ENCODE measurements at regions not wholly inside any gene's neighbourhood (a gene's known extent, or its start where the extent isn't known, plus 50 kb on each side); places are given as distances from the start of the nearest gene placed in this dataset.
"Not testable (repeated sequence)": the region's sequence is repeated elsewhere in the genome, so short reads cannot be mapped to it uniquely, and the experiment has no call there.

DNA sequence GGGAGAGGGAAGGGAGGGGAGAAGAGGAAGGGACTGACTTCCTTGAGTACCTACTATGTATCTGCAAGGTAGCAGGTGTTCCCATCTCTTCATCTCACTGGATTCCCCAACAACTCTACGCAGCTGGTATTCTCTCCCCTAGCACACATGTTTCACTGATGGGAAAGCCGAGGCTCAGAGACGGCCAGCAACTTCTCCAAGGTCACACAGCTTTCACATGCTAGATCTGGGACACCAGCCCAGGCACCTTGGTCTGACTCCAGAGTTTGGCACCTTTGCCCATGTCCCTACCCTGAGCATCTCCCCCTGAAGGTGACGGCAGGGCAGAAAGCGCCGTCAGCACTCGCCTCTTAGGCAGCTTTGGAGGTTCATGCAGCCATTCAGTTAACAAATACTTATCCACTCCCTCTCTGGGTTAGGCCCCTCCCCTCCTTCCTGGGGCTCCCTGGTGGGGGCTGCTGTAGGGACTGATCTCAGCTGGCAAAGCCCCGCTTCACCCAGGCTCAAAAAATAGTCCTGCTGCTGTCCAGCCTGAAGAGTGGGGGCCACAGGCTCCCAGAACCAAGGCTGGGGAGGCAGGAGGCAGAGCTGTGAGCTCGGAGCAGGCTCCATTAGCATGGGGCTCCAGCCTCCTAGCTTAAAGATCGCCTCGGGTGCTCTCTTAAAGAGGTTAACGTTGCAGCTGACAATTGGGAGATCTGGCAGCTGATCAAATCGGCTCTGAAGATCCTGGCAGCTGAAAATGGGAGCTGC, 79.4 kb downstream of the IGLL1 start:
- no peak for DNase-seq (ENCODE audit: low read depth)

DNA sequence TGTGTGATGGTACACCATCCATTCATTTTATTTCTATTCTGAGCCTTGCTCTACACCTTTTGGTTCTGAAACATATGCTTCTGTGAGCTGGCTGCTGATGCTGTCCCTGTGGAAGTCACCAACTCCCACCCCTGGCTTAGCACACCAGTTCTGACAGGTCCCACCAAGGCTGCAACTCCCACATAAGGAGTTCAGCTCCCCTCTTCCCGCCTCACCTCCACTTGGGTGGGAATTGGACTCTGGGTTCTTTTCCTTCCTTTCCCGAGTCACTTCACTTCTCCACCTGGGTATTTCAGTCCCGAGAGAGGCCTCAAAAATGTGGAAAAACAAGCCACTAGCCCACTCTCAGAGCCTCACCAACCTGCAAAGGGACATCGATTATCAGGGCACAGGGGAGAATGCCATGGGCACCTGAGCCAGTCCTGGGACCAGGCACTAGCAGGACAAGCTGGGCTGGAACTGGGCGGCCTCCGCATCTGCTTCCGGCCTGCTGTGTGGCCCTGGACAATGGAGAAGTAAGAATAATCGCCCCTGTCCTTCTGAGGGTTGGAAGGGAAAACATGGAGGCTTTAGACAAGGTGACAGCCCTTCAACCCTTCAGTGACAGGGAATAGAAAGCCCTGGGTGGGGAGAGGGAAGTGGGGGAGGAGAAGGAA, 80.1 kb downstream of the IGLL1 start:
- DNase-seq (ENCODE audit: low read depth) = no peak

DNA sequence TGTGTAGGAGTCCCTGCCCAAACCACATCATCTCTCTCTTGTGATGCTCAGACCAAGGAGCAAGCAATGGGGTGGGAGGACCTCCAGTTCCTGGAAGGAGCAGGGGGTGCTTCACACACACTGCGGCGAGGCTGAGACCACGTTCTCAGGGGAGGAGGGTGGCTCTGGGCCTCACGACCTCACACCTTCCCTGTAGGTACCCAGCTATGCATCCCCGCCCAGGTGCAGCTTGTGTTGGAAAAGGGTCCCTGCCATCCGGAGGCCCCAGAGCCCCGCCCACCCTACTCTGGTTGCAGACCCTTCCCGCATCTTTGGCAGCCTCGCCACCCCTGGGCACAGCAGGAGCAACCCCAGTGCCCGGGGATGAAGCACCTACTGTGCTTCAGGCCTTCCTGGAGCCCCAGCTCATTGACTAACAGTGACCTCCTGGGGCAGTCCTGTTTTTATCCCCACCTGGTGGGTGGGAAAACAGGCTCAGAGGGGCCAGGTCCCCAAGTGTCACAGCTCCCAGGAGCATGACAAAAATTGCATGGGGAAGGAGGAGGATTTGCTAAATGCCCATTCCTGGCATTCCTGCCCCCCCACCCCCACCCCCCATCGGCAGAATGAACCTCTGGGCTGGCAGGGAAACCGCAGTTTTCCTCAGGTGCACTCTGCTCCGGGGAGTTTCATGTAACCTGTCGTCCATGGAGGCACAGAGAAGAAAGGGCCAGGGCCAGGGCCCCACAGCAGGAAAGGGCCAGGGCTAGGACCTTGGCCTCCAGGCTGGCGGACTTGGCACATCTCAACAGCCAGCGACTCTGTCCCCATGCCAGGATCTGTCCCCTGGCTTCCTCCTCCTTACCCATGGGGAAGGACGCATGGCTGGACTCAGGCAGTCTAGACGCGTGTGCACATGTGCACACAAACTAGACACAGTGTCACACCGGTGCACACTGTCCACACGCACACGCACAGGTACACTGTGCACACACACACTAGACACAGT, 81.0 kb downstream of the IGLL1 start:
- DNase-seq (ENCODE audit: low read depth) = no peak

- not testable (repeated sequence) for DNase-seq (ENCODE audit: low read depth)
These were observed 82.2 kb downstream of the IGLL1 start for GRCh38 chr22:23497889-23498288.

GRCh38 chr22:23497016-23497885, 82.8 kb downstream of the IGLL1 start:
- no peak for DNase-seq (ENCODE audit: low read depth)

DNA sequence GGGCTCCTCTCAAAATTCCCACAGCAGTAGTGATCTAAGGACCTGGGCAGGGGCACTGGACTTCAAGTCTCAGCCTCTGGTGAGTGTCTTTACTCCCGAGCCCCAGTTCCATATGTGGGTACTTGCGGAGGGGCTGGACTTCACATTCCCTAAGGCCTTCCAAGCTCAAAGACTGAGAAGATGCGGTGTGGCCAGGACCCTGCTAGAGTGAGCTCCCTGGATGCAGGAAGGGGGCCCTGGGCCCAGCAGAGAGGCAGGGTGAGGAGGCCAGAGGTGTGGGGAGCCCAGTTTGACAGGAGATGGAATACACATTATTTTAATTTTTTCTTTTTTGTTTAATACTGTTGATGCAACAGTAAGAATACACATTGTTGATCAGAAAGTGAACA, 83.7 kb downstream of the IGLL1 start:
- no peak for DNase-seq (ENCODE audit: low read depth)

DNA sequence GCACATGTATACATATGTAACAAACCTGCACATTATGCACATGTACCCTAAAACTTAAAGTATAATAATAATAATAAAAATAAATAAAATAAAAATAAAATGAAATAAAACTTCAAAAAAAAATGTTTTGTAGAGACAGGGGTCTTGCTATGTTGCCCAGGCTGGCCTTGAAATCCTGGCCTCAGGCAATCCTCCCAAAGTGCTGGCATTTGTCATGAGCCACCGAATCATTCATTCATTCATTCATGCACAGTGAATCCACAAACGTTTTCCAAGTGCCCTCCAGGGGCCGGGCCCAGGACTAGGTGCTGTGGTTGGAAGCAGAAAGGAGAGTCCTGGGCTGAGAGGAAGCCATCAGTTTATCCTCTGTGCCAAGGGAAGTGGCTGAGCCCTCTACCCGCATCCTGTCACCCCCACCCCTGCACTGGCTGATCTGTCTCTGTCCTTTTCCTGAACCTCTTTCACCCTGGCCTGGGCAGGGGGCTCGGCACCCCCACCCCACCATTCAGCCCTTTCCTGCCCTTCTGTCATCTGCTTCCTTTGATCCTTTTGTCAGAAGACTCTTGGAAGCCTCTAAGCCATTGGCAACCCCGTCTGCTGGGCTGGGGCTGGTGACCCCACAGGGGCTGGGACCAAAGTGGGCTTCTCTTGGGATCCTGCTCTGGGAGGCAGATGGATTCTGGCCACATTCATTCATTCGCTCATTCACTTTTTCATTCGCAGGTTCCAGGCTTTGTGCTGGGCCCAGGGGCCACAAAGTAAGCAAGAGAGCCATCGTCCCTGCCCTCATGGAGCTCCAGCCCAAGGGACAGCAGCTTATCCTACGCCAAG, 84.3 kb downstream of the IGLL1 start:
- no peak for DNase-seq (ENCODE audit: low read depth)

DNA sequence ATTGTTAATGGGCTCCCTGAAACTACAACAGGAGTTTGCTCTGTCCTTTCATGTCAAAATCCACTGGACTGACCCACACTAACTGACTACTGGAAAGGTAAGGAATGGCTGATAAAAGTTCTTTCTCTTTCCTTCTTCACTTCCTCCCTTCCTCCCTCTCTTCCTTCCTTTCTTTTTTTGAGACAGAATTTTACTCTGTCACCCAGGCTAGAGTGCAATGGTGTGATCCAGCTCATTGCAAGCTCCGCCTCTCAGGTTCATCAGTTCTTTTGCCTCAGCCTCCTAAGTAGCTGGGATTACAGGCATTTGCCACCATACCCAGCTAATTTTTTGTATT, 85.2 kb downstream of the IGLL1 start:
- no peak for DNase-seq (ENCODE audit: low read depth)

DNA sequence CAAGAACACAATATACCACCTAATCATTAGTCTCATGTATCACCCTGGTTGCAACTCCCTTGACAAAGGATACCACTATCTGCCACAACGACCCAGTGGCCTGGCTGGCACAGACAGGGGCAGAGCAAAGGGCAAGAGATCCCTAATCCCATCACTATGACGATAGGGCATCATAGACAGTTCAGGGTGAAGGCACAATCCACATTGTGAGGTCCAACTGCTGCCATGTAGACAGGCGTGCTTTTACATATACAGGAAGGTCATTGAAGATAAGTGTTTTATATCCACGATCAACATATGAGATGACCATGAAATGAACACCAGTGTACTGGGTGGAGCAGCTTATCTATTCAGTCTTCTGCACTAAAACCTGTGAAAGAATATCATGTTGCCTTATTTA, 94.6 kb downstream of the IGLL1 start:
- DNase-seq (ENCODE audit: low read depth) = no peak

GRCh38 chr22:23484651-23485050, 95.4 kb downstream of the IGLL1 start:
- no peak for DNase-seq (ENCODE audit: low read depth)

DNA sequence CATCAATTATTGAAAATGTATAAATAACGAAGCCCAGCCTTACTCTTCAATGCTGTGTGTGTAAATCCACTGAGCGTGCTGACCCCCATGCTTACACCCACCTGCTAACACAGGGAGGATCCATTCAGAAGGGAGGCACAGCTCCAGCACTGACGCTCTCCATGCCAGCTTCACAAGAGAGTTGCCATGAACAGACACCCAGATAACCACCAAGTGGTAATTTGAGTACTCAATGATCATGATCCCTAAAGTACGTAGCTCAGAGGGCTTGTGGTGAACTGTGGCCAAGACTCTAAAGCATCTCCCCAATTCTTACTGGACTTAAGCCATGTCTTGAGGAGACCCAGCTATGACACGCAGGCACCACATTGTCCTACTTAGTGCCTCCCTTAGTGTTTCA, 98.7 kb downstream of the IGLL1 start:
- no peak for DNase-seq (ENCODE audit: low read depth)

DNA sequence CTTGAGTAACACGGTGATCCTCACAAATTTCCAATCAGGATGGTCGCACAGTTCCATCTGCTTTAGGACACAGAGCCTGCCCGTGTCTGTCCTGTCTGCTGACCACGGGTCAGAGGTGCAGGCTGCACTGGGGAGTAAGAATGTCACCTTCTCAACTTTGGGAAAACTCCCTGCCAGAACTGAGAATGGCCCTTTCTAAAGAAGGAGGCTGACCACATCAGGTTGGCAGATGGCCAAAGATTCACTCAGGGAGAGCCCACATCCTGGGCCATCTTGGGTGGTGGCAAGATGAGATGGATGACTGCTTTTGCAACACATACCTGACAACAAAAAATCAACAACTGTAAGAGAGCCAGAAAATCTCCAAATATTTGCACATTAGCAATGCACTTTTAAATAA, 101.9 kb downstream of the IGLL1 start:
- no peak for DNase-seq (ENCODE audit: low read depth)

- not testable (repeated sequence) for DNase-seq (ENCODE audit: low read depth)
These were observed 105.6 kb downstream of the IGLL1 start for GRCh38 chr22:23474531-23474930.

DNA sequence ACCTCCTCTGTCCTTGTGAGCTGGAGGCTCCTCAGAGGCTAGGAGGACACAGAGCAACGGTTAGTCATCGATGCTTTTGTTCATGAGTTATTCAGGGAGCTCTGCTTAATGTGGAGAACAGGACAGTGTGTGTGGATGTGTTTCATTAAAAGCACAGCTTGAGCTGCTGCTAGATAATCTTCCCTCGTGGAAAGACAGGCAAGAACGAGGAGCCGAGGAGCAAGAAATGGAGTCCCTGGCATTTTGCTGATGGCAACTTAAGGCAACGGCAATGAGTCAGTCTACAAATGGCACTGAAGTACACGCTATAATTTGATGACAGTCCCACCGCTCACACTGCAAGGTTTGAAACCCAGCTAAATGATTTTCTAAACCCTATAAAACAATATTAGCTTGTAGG, 106.2 kb downstream of the IGLL1 start:
- DNase-seq (ENCODE audit: low read depth) = no peak

GRCh38 chr22:23472376-23472775, 107.7 kb downstream of the IGLL1 start:
- DNase-seq (ENCODE audit: low read depth) = not testable (repeated sequence)

GRCh38 chr22:23471698-23472097, 108.4 kb downstream of the IGLL1 start:
- no peak for DNase-seq (ENCODE audit: low read depth)

DNA sequence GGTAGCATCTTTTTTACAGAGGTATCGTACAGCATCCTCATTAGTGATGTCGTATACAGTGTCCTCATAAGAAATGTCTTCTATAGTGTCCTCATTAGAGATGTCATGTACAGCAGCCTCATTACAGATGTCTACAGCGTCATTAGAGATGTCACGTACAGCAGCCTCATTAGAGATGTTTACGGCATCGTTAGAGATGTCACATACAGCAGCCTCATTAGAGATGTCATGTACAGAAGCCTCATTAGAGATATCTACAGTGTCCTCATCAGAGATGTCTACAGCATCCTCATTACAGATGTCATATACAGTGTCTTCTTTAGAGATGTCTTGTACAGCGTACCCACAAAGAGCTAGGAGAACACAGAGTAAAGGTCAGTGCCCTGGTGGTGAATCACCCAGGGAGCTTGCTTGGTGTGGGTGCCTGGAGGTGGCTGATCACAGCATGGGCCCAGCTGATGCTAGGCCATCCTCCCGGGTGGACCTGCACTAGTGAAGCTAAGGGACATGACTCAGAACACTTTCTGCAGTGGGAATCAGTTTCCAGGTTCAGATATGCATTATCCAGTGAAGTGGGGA, 109.2 kb downstream of the IGLL1 start:
- no peak for DNase-seq (ENCODE audit: low read depth)

GRCh38 chr22:23467721-23468294, 112.3 kb downstream of the IGLL1 start:
- no peak for DNase-seq (ENCODE audit: low read depth)

GRCh38 chr22:23466351-23466750, 113.7 kb downstream of the IGLL1 start:
- no peak for DNase-seq (ENCODE audit: low read depth)

- DNase-seq (ENCODE audit: low read depth) = not testable (repeated sequence)
These were observed 115.3 kb downstream of the IGLL1 start for GRCh38 chr22:23464796-23465195.

Data from stimulated activated CD8-positive, alpha-beta memory T cell treated with anti-CD3 and anti-CD28 coated beads, Interleukin-4, amount 100 ng/mL, for 24 hours (primary cell).